ENCODE measurements at regions not wholly inside any gene's neighbourhood (a gene's known extent, or its start where the extent isn't known, plus 50 kb on each side); places are given as distances from the start of the nearest gene placed in this dataset.

- Histone ChIP-seq H3K4me1 (ENCODE audit: insufficient read depth, low read length) (peaks cover 2% of the 10 kb centered on the region), H3K27me3 (ENCODE audit: insufficient read depth, low read length) (no peaks in the 10 kb centered on the region), H3K36me3 (ENCODE audit: insufficient read depth, low read length) (no peaks in the 10 kb centered on the region), H3K4me2 (ENCODE audit: low read length) (no peak overlapping the region), H4K20me1 (ENCODE audit: insufficient read depth, low read length) (no peaks in the 10 kb centered on the region), H3K79me2 (ENCODE audit: insufficient read depth, low read length) (no peaks in the 10 kb centered on the region), H3K27ac (ENCODE audit: low read depth, low read length) (no peak overlapping the region), H3K9me3 (ENCODE audit: insufficient read depth, low read depth, low read length) (no peaks in the 10 kb centered on the region), H2AFZ (ENCODE audit: low read depth, low read length) (no peak overlapping the region), H3K4me3 (ENCODE audit: insufficient read depth, low read depth, low read length) (no peak overlapping the region), H3K9ac (ENCODE audit: low read length) (no peak overlapping the region)
- Mint-ChIP-seq H3K4me1 (ENCODE audit: low read depth, unreplicated experiment) (peaks cover 6% of the 10 kb centered on the region), H3K9me3 (ENCODE audit: unreplicated experiment) (no peaks in the 10 kb centered on the region), H3K4me3 (ENCODE audit: unreplicated experiment) (no peak overlapping the region), H3K27me3 (ENCODE audit: low read depth, unreplicated experiment) (peaks cover 39% of the 10 kb centered on the region), H3K27ac (ENCODE audit: unreplicated experiment) (no peak overlapping the region), H3K36me3 (ENCODE audit: low read depth, unreplicated experiment) (peaks cover 2% of the 10 kb centered on the region)
- DNase-seq (ENCODE audit: low read depth) = no peak
- no peak for FAIRE-seq
- no peak for TF ChIP-seq EZH2 (IDR thresholded peaks at IDR 0.05; ENCODE audit: insufficient read depth, low read length)
- TF ChIP-seq, protein P1, sequence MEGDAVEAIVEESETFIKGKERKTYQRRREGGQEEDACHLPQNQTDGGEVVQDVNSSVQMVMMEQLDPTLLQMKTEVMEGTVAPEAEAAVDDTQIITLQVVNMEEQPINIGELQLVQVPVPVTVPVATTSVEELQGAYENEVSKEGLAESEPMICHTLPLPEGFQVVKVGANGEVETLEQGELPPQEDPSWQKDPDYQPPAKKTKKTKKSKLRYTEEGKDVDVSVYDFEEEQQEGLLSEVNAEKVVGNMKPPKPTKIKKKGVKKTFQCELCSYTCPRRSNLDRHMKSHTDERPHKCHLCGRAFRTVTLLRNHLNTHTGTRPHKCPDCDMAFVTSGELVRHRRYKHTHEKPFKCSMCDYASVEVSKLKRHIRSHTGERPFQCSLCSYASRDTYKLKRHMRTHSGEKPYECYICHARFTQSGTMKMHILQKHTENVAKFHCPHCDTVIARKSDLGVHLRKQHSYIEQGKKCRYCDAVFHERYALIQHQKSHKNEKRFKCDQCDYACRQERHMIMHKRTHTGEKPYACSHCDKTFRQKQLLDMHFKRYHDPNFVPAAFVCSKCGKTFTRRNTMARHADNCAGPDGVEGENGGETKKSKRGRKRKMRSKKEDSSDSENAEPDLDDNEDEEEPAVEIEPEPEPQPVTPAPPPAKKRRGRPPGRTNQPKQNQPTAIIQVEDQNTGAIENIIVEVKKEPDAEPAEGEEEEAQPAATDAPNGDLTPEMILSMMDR (IDR thresholded peaks at IDR 0.05; ENCODE audit: insufficient read depth, low read depth, low read length) = no peak
Observed at GRCh38 chr14:101473045-101473729, 88.1 kb upstream of the DIO3 start.

GRCh38 chr14:101473795-101474562 is 87.3 kb upstream of the DIO3 start:
- Mint-ChIP-seq H3K4me1 (ENCODE audit: low read depth, unreplicated experiment) (peaks cover 6% of the 10 kb centered on the region), H3K27ac (ENCODE audit: unreplicated experiment) (no peak overlapping the region), H3K36me3 (ENCODE audit: low read depth, unreplicated experiment) (peaks cover 2% of the 10 kb centered on the region)

More at GRCh38 chr14:101473795-101474562, 87.3 kb upstream of the DIO3 start:
- H3K27ac ChIP-seq (ENCODE audit: low read depth, low read length) = no peak overlapping the region
- no peaks in the 10 kb centered on the region for H4K20me1 ChIP-seq (ENCODE audit: insufficient read depth, low read length)
- no peak overlapping the region for H3K4me3 Mint-ChIP-seq (ENCODE audit: unreplicated experiment)
- H3K9ac ChIP-seq (ENCODE audit: low read length) = no peak overlapping the region
- H3K4me1 ChIP-seq (ENCODE audit: insufficient read depth, low read length) = peaks cover 2% of the 10 kb centered on the region
- H3K27me3 ChIP-seq (ENCODE audit: insufficient read depth, low read length) = no peaks in the 10 kb centered on the region
- no peaks in the 10 kb centered on the region for H3K79me2 ChIP-seq (ENCODE audit: insufficient read depth, low read length)
- H2AFZ ChIP-seq (ENCODE audit: low read depth, low read length) = no peak overlapping the region
- no peaks in the 10 kb centered on the region for H3K9me3 ChIP-seq (ENCODE audit: insufficient read depth, low read depth, low read length)
- FAIRE-seq (no peak), DNase-seq (ENCODE audit: low read depth) (no peak)
- peaks cover 39% of the 10 kb centered on the region for H3K27me3 Mint-ChIP-seq (ENCODE audit: low read depth, unreplicated experiment)
- no peak overlapping the region for H3K4me2 ChIP-seq (ENCODE audit: low read length)
- H3K4me3 ChIP-seq (ENCODE audit: insufficient read depth, low read depth, low read length) = no peak overlapping the region
- H3K36me3 ChIP-seq (ENCODE audit: insufficient read depth, low read length) = no peaks in the 10 kb centered on the region
- no peaks in the 10 kb centered on the region for H3K9me3 Mint-ChIP-seq (ENCODE audit: unreplicated experiment)
- TF ChIP-seq, protein P1 (IDR thresholded peaks at IDR 0.05; ENCODE audit: insufficient read depth, low read depth, low read length) = no peak
- TF ChIP-seq EZH2 (IDR thresholded peaks at IDR 0.05; ENCODE audit: insufficient read depth, low read length) = no peak

Measured in astrocyte (in vitro differentiated cells and primary cell).